Effector CD4-positive, alpha-beta T cell (primary cell): ENCODE measurements at regions not wholly inside any gene's neighbourhood (a gene's known extent, or its start where the extent isn't known, plus 50 kb on each side); places are given as distances from the start of the nearest gene placed in this dataset.

Experiments
- DNase-seq: peaks from one replicate; pipeline ENCODE4 v3.0.0-alpha.2; 2020

GRCh38 chr2:151028691-151029176 lies 232.9 kb downstream of the RBM43 start:
- DNase-seq: no peak

GRCh38 chr2:151027151-151027550 lies 234.5 kb downstream of the RBM43 start:
- no peak for DNase-seq

DNA sequence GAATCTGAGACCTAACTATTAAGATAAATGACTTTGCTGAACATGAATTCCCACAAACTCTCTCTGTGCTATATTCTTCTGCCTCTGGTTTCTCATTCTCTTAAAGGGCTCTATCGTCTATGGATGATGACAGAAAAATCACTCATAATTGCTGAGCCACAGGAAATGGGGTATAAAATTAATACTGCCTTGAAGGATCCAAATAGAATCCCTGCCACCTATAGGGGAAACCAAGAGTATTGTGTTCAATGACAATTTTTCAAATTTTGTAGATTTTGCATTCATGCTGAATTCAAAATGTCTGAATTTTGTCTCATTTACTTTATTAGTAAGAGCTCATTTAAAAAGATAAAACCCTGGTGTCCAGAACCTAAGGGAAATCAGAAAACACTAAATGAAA lies 235.8 kb downstream of the RBM43 start:
- no peak for DNase-seq

GRCh38 chr2:151024696-151025251 lies 236.9 kb downstream of the RBM43 start:
- DNase-seq: no peak

DNA sequence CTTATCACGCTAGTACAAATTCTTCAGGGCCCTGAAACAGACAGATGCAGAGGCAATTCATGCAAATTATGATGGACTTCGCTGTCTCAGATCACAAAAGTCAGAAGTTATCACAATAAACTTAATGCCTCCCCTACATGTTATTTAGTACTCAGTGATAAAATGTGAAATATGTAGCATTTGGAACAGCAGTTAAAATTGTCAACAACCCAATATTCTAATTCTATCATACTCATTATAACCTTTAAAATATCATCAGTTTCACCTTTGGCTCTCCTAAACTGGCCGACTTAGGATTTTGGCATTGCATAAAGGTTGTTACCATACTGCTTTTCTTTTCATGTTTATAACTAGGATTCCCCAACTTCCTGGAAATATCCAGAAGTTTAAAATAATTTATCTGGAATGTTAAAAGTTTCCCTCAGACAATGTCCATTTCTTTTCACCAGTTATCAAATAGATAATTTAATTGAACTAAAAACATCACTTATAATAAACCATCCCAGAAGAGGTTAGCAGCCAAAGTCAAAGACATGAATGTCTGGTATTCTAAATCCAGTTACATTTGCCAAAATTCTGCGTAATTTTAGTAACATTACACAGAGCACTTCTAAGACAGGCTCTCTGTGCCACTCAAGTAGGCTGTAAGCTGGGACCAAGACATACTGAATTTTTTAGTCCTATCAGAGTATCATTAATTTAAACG lies 239.8 kb downstream of the RBM43 start:
- DNase-seq: no peak

DNA sequence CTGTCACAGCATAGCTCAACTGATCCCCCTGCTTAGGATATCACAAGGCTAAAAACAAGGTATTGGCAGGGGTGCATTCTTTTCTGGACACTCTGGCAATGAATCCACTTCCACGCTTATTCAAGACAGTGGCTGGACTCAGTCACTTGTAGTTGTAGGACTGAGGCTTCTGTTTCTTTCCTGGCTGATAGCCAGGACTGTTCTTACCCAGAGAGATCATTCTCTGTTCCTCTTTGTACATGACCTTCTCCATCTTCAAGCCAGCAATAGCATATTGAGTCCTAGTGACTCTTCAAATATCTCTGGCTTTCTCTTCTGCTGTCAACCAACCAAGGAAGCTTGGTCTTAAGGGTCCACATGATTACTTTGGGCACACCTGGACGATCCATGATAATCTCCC lies 241.3 kb downstream of the RBM43 start:
- no peak for DNase-seq

GRCh38 chr2:151009437-151010175 lies 252.1 kb downstream of the RBM43 start:
- no peak for DNase-seq

DNA sequence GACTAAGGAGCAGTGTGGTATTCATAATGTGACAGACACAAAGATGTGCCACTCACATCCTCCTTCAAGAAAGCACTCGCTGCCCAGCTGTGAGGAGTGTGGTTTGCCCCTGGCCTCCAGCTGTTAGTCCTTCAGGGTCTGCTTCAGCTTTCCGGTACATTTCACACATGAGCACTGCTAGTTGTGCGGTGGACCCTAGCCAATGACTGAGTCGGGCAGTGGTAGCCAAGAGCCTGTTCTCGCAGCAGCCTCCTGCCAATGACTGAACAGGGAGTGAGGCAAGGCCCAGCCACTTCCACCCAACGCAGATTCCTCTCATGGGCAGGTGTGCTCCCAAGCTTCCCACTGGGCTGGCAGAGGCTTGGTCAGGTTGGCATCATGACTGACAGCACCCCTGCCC lies 254.3 kb downstream of the RBM43 start:
- DNase-seq: no peak

GRCh38 chr2:151002959-151003600 lies 258.6 kb downstream of the RBM43 start:
- no peak for DNase-seq

DNA sequence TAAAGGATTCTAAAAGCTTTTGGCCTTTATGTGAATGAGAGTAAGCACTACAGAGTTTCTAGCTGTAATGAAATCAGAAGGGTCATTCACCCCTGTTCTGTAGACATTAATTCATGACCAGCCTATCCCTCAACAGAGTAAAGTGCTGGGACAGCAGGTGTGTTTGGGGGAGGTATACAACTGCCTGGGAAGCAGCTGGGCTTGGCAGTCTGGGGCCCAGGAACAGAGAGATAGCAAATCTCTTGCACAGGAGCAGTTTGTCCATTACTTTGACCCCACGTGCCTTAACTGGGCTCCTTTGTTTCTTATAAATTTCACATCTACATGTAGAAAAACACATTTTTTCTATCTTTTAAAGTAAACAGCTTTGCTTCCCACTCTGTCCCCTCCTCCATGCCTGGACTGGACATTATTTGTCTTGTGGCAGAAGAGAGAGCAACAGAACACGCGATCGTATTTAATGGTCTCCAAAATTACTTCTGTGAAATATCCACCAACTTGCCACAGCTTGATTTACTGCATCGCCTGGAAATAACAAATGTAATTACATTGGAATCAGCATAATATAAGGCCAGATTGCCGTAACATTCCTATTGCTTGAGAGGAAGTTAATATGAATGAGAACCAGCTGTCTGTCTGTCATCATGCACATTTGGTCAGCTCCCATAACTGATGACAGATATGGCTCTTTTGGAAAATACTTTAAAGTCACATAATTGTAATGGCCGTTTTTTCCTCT lies 263.8 kb downstream of the RBM43 start:
- no peak for DNase-seq

DNA sequence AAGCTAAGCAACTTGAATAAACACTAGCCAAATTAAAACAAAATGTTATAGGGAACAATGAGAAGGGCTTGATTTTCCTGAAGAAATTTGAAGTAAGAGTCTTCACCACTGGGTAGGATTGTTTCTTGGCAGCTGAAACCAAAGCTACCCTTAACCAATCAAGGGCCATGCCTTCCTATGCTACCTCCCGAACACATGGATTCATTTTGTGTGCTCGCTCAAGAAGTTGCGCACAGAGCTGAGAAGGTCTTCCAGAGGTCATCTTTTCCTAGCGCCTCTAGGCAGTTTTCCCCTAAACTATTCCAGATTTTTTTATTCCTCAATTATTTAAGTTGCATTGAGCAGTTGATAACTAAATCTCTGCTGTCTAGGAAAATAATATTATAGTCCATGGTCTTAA lies 264.6 kb downstream of the RBM43 start:
- DNase-seq: no peak

DNA sequence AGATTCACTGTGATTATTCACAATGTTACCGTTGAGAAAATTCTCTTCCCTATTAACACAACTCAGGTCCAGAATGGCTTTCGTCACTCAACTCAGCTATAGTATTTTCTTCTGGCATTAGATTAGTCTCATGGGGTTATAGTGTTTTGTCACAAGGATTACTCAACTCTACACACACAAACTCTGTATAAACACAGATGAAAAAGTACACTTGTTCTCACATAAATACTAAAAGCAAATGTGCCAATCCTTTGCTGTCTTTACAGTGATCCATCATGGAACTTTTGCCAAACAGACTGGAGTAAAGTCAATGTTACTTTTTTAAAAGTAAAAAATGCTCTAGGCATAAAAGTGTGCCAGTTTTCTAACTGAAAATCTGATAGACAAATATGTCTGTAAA lies 267.6 kb downstream of the RBM43 start:
- DNase-seq: no peak

DNA sequence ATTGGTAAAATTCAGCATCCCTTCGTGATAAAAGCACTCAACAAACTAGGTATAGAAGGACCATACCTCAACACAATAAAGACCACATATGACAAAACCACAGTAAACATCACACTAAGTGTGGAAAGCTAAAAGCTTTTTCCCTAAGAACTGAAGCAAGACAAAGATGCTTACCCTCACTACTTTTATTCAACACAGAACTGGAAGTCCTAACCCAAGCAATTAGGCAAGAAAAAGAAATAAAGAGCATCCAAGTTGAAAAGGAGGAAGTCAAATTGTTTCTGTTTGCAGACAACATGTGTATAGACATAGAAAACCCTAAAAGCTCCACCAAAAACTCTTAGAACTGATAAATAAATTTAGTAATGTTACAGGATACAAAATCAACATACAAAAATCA lies 271.7 kb downstream of the RBM43 start:
- DNase-seq: no peak

DNA sequence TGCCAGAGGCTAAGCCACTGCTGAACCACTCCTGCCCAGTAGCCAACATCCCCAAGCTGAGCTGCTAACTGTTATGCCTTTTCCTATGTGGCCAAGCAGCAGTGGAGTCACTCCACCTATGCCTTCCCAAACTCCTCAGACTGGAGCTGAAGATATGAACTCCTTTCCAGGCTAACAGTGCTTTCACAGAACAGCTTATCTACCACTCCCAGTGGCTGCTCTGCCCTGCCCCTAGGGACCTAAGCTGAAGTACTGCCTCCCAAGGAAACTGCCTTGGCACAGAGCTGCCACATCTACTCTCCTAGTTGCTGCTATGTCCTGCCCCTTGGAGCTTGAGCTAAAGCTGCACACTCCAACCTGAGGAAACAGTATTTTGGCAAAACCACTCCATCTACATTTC lies 275.9 kb downstream of the RBM43 start:
- DNase-seq: no peak

GRCh38 chr2:150983314-150983897 lies 278.3 kb downstream of the RBM43 start:
- no peak for DNase-seq

DNA sequence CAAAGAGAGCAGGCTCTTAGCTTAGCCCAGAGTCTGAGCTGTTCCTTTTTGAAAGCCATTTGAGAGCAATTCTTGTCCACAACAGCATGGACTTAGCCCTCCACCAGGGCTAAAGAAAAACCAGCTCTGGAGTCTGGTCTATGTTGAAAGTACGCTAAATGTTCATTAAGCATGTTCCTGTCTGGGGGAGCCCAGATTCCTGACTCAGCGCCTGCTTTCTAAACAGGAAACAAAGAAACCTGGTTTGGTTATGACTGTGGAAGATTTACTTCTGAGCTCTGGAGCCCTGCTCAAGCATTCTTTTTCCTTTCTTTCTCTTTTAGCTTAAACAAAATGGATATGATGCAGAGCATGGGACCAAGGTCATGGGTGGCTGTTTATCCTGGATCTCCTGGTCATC lies 279.8 kb downstream of the RBM43 start:
- no peak for DNase-seq

- no peak for DNase-seq
Observed at GRCh38 chr2:150978053-150978452, 283.6 kb downstream of the RBM43 start.

DNA sequence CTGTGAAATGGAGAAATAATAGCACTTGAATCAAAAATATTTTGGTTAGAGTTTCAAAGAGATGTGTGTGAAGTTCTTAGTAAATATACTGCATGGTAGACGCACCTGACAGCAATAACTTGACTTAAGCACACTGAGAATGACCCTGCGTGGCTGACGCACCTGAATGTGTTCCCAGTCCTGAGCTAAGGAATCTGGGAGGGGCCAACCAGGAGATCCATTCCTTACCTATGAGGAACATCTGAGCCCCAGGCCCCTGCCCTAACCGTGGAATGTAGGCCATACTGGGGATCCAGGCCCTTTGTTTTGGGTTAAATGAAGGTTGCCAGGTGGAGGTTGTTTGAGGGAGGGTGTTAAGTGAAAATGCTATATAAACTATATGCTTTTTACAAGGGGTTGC lies 284.4 kb downstream of the RBM43 start:
- DNase-seq: no peak

DNA sequence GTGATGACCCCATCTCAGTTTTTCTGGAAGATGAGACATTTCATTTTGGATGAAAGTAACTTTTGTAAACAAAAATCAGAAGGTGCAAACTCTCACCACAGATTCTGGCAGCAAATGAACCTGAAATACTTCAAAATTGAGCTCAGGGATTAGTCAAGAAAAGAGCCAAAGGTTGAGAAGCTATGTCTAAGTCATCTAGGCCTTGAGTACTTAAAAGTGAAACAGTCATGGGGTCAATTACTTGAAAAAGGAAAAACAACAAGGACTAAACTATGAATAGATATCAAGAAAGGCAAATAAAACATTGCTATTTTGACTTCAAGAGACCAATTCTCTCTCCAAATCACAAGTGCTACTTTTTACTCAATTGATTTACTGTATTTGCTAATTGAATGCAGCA lies 285.1 kb downstream of the RBM43 start:
- DNase-seq: no peak

DNA sequence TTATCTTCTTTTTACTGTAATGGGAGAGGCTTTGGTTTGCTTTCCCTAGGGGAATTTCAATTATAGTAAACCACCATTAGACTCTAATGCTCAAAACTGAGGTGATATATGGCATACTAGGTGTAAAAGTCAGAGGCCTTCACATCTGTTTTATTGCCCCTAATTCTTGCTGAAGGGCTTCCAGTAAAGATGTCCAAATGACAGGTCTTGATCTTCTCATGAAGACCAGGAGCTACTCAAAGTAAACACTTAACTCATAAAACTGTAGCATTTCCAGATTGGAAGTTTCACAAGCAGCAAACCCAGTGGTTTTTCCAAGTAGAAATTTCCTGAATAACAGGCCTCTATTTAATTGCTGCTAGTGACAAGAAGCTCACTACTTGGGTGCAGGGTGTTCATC lies 286.8 kb downstream of the RBM43 start:
- no peak for DNase-seq

DNA sequence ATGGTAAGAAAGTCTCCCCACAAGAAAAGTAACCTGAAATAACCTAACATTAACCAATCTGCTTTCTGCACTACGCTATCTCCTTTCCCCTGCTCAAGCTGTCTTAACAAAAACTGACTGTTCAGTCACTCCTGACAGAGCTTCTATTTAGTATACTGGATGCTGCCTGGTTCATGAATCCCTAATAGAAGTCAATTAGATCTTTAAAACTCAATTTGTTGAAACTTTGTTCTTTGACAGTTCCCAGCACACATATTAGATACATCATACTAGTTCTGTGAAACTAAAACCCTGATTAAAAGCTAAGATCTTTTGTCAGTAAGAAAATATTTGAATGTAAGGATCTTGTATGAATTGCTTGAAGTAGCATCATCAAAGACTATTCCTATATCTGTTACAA lies 287.4 kb downstream of the RBM43 start:
- no peak for DNase-seq

DNA sequence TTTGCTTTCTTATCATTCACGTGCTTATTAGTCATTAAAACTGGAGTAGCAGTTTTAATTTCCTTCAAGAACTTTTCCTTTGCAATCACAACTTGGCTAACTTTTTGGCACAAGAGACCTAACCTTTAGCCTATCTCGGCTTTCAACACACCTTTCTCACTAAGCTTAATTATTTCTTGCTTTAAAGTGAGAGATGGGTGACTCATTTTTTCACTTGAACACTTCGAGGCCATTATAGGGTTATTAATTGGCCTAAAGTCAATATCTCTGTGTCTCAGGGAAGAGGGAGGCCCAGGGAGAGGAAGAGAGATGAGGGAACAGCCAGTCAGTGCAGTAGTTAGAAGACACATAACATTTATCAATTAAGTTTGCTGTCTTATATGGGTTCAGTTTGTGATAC lies 289.8 kb downstream of the RBM43 start:
- no peak for DNase-seq

DNA sequence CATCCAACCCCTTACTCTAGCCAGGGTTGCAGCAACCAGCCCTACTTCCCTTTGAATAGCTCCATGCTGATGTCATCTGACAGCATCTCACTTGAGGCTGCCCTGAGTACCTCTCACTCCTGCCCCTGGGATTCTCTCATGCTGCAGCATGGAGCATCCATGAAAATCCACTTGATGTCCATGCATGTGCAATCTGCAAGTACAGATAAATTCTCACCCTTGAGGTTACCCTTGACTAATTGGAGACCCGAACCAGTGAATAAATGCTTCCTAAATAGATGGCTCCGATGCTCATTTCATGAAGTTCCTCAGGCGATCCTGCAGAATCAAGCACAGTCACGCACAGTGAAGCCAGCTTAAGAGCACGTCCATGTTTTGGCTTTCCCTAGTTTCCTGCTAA lies 298.3 kb downstream of the RBM43 start:
- no peak for DNase-seq
